Stimulated activated effector memory CD8-positive, alpha-beta T cell treated with anti-CD3 and anti-CD28 coated beads, Interleukin-12 subunit alpha, Interleukin-12 subunit beta, amount 100 ng/mL, for 72 hours (primary cell): ENCODE measurements at regions not wholly inside any gene's neighbourhood (a gene's known extent, or its start where the extent isn't known, plus 50 kb on each side); places are given as distances from the start of the nearest gene placed in this dataset.

Experiments used
- ATAC-seq: fragments of 150-1000 bp; cut with Tn5 transposase; 2 replicates; pipeline ENCODE4 v1.10.0; 2021
- DNase-seq, 2 donors: peaks; one replicate each; pipeline ENCODE4 v3.0.0; 2021 to 2022; ENCODE audit warnings: low spot score in 2 of 2
- H3K27ac Mint-ChIP-seq: one replicate; pipeline ENCODE4 v1.8.0; 2022; ENCODE audit warnings: mild to moderate bottlenecking, mixed read lengths
- H3K36me3 Mint-ChIP-seq: one replicate; pipeline ENCODE4 v1.8.0; 2022; ENCODE audit warnings: mild to moderate bottlenecking, mixed read lengths
- H3K4me1 Mint-ChIP-seq: one replicate; pipeline ENCODE4 v1.8.0; 2022; ENCODE audit warnings: mixed read lengths
- H3K4me3 Mint-ChIP-seq: one replicate; pipeline ENCODE4 v1.8.0; 2022; ENCODE audit warnings: mild to moderate bottlenecking, mixed read lengths
- H3K9me3 Mint-ChIP-seq: one replicate; pipeline ENCODE4 v1.8.0; 2022; ENCODE audit warnings: mixed read lengths

GRCh38 chr5:148760945-148761638 is 65.3 kb upstream of the ADRB2 start:
- Mint-ChIP-seq H3K27ac (peak overlapping the region; percentile 41), H3K36me3 (no peaks in the 10 kb centered on the region), H3K4me1 (peaks cover 9% of the 10 kb centered on the region), H3K9me3 (peaks cover 6% of the 10 kb centered on the region), H3K4me3 (no peak overlapping the region)
- no peak for DNase-seq
- ATAC-seq = peak; percentile 98

GRCh38 chr5:148763996-148764395 is 62.4 kb upstream of the ADRB2 start:
- Mint-ChIP-seq H3K36me3 (no peaks in the 10 kb centered on the region), H3K4me1 (peaks cover 9% of the 10 kb centered on the region), H3K9me3 (no peaks in the 10 kb centered on the region), H3K4me3 (no peak overlapping the region), H3K27ac (no peak overlapping the region)
- ATAC-seq (no peak), DNase-seq (no peak)

GRCh38 chr5:148765061-148765460 is 61.4 kb upstream of the ADRB2 start:
- ATAC-seq (no peak), DNase-seq (no peak)
- Mint-ChIP-seq H3K9me3 (no peaks in the 10 kb centered on the region), H3K4me1 (peaks cover 9% of the 10 kb centered on the region), H3K27ac (no peak overlapping the region), H3K36me3 (no peaks in the 10 kb centered on the region), H3K4me3 (no peak overlapping the region)

- Mint-ChIP-seq H3K9me3 (no peaks in the 10 kb centered on the region), H3K4me3 (no peak overlapping the region), H3K4me1 (no peaks in the 10 kb centered on the region), H3K36me3 (no peaks in the 10 kb centered on the region), H3K27ac (no peak overlapping the region)
- no peak for DNase-seq
- ATAC-seq = no peak
Observed at GRCh38 chr5:148768806-148769415, 57.5 kb upstream of the ADRB2 start.

GRCh38 chr5:148769941-148770340 is 56.5 kb upstream of the ADRB2 start:
- Mint-ChIP-seq H3K36me3 (no peaks in the 10 kb centered on the region), H3K9me3 (no peaks in the 10 kb centered on the region), H3K27ac (no peak overlapping the region), H3K4me3 (no peak overlapping the region), H3K4me1 (no peaks in the 10 kb centered on the region)
- DNase-seq (no peak), ATAC-seq (no peak)

GRCh38 chr5:148774313-148774712 is 52.1 kb upstream of the ADRB2 start:
- Mint-ChIP-seq H3K4me1 (peaks cover 9% of the 10 kb centered on the region), H3K36me3 (no peaks in the 10 kb centered on the region), H3K4me3 (no peak overlapping the region), H3K27ac (no peak overlapping the region), H3K9me3 (no peaks in the 10 kb centered on the region)
- ATAC-seq = no peak
- DNase-seq = no peak

GRCh38 chr5:148776261-148776660 is 50.1 kb upstream of the ADRB2 start:
- H3K4me3 Mint-ChIP-seq = no peak overlapping the region
- H3K36me3 Mint-ChIP-seq = no peaks in the 10 kb centered on the region
- H3K9me3 Mint-ChIP-seq = no peaks in the 10 kb centered on the region
- no peak for ATAC-seq
- peaks cover 9% of the 10 kb centered on the region for H3K4me1 Mint-ChIP-seq
- H3K27ac Mint-ChIP-seq = no peak overlapping the region
- no peak for DNase-seq
